B cell (primary cell): ENCODE measurements at regions not wholly inside any gene's neighbourhood (a gene's known extent, or its start where the extent isn't known, plus 50 kb on each side); places are given as distances from the start of the nearest gene placed in this dataset.
"Not testable (repeated sequence)": the region's sequence is repeated elsewhere in the genome, so short reads cannot be mapped to it uniquely, and the experiment has no call there.

Source experiments
- EZH2 ChIP-seq: IDR thresholded peaks from 2 replicates; pipeline ENCODE4 v1.6.1; 2012; ENCODE audit warnings: borderline replicate concordance, low read depth, mild to moderate bottlenecking, moderate library complexity, low read length; ENCODE audit not compliant: insufficient read depth, poor library complexity, severe bottlenecking
- TF ChIP-seq, protein P1 (sequence below): fragments of 200-600 bp; IDR thresholded peaks from one replicate; pipeline ENCODE4 v1.8.0; 2022; ENCODE audit warnings: antibody characterized with exemption, mild to moderate bottlenecking

DNA sequence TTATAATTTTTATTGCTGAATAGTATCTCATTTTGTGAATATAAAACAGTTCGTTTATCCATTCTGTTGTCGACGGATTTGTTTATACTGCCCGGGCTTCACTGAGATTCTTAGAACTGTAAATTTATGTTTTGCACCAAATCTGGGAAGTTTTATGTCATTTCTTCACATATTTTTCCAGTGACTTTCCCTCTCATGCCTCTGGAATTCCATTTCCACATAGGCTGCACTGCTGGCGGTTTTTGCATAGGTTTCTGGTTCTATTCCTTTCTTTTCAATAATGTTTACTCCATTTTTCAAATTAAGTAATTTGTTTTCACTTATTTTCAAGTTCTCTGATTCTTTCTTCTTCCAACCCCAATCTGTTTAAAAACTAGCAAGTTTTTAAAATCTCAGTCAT, 130.1 kb downstream of the NPIPB11 start:
- TF ChIP-seq, protein P1, sequence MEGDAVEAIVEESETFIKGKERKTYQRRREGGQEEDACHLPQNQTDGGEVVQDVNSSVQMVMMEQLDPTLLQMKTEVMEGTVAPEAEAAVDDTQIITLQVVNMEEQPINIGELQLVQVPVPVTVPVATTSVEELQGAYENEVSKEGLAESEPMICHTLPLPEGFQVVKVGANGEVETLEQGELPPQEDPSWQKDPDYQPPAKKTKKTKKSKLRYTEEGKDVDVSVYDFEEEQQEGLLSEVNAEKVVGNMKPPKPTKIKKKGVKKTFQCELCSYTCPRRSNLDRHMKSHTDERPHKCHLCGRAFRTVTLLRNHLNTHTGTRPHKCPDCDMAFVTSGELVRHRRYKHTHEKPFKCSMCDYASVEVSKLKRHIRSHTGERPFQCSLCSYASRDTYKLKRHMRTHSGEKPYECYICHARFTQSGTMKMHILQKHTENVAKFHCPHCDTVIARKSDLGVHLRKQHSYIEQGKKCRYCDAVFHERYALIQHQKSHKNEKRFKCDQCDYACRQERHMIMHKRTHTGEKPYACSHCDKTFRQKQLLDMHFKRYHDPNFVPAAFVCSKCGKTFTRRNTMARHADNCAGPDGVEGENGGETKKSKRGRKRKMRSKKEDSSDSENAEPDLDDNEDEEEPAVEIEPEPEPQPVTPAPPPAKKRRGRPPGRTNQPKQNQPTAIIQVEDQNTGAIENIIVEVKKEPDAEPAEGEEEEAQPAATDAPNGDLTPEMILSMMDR, result not testable (repeated sequence)
- not testable (repeated sequence) for TF ChIP-seq EZH2
